BLaER1 treated with 17β-estradiol and CSF1 and Interleukin-3, amounts not matched to agents 10 nM and 100 nM (cell line): ENCODE measurements at regions not wholly inside any gene's neighbourhood (a gene's known extent, or its start where the extent isn't known, plus 50 kb on each side); places are given as distances from the start of the nearest gene placed in this dataset.
"Not testable (repeated sequence)": the region's sequence is repeated elsewhere in the genome, so short reads cannot be mapped to it uniquely, and the experiment has no call there.

ENCODE experiments used
- H3K27ac ChIP-seq, 11 experiments: shearing (Covaris generic); formaldehyde crosslinking; 2 replicates each; pipeline ENCODE4 v1.8.1; 2022
- H3K27me3 ChIP-seq, 11 experiments: shearing (Covaris generic); formaldehyde crosslinking; 2 replicates each; pipeline ENCODE4 v1.8.1; 2022
- H3K36me3 ChIP-seq, 11 experiments: shearing (Covaris generic); formaldehyde crosslinking; 2 replicates each; pipeline ENCODE4 v1.8.1; 2022
- H3K4me1 ChIP-seq, 10 experiments: shearing (Covaris generic); formaldehyde crosslinking; 2 replicates each; pipeline ENCODE4 v1.8.1; 2022
- H3K4me2 ChIP-seq, 11 experiments: shearing (Covaris generic); formaldehyde crosslinking; 2 replicates each; pipeline ENCODE4 v1.8.1; 2022
- H3K4me3 ChIP-seq, 10 experiments: shearing (Covaris generic); formaldehyde crosslinking; 2 replicates each; pipeline ENCODE4 v1.8.1; 2022
- H3K9ac ChIP-seq, 11 experiments: shearing (Covaris generic); formaldehyde crosslinking; 2 replicates each; pipeline ENCODE4 v1.8.1; 2022
- H3K9me3 ChIP-seq, 11 experiments: shearing (Covaris generic); formaldehyde crosslinking; replicated peaks in 1 of 11; 2 replicates each; pipeline ENCODE4 v1.8.1; 2022
- H4K20me1 ChIP-seq, 11 experiments: shearing (Covaris generic); formaldehyde crosslinking; 2 replicates each; pipeline ENCODE4 v1.8.1; 2022

DNA sequence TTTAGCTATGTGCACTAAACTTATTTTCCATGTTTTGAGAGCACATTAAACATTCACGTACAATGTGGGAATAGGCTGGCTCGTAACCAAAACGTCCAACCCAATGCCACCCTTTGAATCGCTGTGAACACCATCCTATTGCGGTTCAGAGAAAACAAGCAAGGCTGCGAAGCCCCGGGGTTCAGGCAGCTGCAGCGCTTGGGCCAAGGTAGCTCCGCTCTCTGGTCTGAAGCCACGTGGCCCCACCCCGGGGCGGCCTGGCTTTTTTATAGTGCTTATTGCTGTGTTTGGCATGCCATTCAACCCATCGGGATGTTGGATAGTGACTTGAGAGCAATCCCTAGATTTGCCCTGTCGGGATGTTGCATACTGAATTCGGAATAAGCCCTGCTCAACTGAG is 76.7 kb upstream of the AGAP9 start:
- H3K4me1 ChIP-seq, H3K27me3 ChIP-seq, H4K20me1 ChIP-seq, H3K4me3 ChIP-seq, H3K4me2 ChIP-seq, H3K9me3 ChIP-seq, H3K36me3 ChIP-seq, H3K27ac ChIP-seq, H3K9ac ChIP-seq: not testable (repeated sequence)

DNA sequence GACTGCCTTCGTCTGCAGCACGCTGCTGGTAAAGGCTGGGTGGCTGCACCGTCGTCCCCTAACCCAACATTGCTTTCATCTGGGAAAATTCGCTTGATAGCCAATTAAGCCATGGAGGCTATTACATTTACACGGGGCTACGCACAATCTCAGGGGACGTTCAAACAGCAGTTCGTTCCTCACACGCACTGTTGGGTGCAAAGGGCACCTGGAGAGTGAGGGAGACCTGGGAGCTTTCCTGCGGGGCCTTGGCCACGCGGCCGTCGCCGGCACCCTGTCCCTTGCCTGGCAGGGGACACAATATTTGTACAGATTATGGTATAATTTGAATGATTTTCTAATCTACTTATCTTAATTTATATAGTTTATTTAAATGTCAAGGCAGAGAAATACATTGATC is 76.2 kb upstream of the AGAP9 start:
- H3K9me3 ChIP-seq, H4K20me1 ChIP-seq, H3K4me2 ChIP-seq: not testable (repeated sequence)

DNA sequence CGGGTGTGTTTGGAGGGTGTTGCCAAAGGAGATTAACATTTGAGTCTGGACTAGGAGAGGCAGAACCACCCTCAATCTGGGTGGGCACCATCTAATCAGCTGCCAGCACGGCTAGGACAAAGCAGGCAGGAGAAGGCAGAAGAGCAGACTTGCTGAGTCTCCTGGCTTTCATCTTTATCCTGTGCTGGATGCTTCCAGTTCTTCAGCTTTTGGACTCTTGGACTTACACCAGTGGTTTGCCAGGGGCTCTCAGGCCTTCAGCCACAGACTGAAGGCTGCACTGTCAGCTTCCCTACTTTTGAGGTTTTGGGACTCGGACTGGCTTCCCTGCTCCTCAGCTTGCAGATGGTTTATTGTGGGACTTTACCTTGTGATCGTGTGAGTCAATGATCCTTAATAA is 70.4 kb upstream of the AGAP9 start:
- not testable (repeated sequence) for H3K27me3 ChIP-seq, H3K4me2 ChIP-seq, H3K27ac ChIP-seq, H3K9ac ChIP-seq, H3K36me3 ChIP-seq, H3K9me3 ChIP-seq, H3K4me3 ChIP-seq, H3K4me1 ChIP-seq, H4K20me1 ChIP-seq

More for the DNA sequence above, 76.2 kb upstream of the AGAP9 start:
- H3K36me3 ChIP-seq, H3K4me3 ChIP-seq, H3K9ac ChIP-seq, H3K4me1 ChIP-seq, H3K27me3 ChIP-seq, H3K27ac ChIP-seq: not testable (repeated sequence)

DNA sequence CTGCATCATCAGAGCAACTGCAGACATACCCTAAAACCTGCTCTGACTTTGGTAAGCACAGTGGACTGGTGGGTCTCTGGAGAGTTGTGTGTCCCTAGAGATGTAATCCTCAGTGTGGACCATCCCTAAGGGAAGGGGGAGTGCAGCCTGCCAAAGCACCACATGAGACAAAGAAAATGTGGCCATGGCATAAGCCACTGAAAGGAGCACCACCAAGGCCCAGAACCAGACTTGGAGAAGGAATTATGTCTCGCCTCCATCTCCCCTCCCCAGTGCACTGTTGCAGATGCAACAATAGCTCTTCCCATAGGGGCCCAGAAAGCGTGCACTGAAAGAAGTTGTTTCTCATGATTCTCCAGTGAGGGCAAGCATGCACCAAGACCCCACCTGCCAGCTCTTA is 69.7 kb upstream of the AGAP9 start:
- H3K4me2 ChIP-seq, H3K36me3 ChIP-seq, H3K27ac ChIP-seq, H3K9me3 ChIP-seq, H3K4me1 ChIP-seq, H3K27me3 ChIP-seq, H3K4me3 ChIP-seq, H3K9ac ChIP-seq, H4K20me1 ChIP-seq: not testable (repeated sequence)

DNA sequence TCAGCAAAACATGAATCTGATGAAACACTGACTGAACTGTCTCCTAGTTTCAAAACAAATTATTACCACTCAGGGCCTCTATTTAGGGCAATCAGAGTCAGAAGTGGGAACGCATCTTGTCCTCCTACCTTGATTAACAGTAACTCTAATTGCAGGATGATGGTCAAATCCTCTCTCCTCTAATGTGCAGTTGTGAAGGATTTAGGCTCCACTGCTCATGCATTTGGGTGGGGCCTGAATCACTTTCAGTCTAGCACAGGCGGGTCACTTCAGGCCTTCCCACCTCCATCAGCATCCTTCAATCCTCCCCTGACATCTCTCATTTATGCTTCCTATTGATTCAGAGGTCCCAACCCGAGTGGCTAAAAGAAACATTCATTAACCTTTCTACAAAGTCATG is 67.5 kb upstream of the AGAP9 start:
- not testable (repeated sequence) for H3K4me2 ChIP-seq, H4K20me1 ChIP-seq, H3K4me3 ChIP-seq, H3K9ac ChIP-seq, H3K36me3 ChIP-seq, H3K27me3 ChIP-seq, H3K4me1 ChIP-seq, H3K9me3 ChIP-seq
- H3K27ac ChIP-seq = peak overlapping the region in 1 of 11 experiments; percentile 40; a peak in 1 of 22 replicates

DNA sequence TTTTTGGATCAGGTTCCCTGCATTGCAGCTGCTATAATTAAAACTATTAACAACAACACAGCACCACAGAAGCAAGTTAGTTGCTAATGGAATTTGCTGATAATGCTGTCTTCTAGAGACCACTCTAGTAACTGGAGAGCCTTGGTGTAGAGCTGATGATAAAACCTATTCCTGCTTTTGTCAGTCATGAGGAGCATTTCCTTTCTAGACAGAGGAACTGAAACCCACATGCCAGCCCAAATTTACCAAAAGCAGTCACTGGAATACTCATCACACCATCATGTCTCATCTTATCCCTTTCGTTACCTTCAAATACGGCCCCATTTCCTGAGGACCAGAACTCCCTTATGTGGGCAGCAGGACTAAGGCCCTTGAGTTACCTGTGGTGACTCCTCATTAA is 67.1 kb upstream of the AGAP9 start:
- H3K9me3 ChIP-seq, H4K20me1 ChIP-seq, H3K36me3 ChIP-seq, H3K4me3 ChIP-seq, H3K9ac ChIP-seq, H3K4me1 ChIP-seq, H3K27me3 ChIP-seq: not testable (repeated sequence)
- Histone ChIP-seq H3K27ac (peak overlapping the region in 7 of 11 experiments; percentile 35 to 60 (median 43); a peak in 9 of 22 replicates), H3K4me2 (peak overlapping the region; percentile 51 to 72 (median 62); a peak in 19 of 22 replicates)

DNA sequence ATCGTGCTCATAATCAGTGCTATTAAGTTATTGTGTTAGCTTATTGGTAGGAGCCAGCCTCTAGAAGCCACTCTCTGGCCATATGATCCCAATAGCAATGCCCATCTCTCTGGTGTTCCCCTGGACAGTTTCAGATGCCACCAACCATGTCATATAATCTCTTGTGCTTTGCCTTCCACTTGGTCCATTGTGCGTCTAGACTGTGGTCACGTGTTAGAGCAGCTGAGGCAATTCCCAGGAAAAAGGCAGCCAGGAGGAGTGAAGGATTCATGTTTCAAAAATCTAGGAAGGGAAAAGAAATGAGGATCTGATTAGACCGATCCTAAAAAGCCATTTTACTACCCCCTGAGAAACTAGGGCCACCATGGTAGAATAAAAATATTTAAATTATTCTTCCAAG is 58.6 kb upstream of the AGAP9 start:
- not testable (repeated sequence) for H4K20me1 ChIP-seq, H3K4me1 ChIP-seq, H3K27me3 ChIP-seq, H3K36me3 ChIP-seq, H3K27ac ChIP-seq, H3K9me3 ChIP-seq, H3K4me2 ChIP-seq, H3K9ac ChIP-seq, H3K4me3 ChIP-seq

DNA sequence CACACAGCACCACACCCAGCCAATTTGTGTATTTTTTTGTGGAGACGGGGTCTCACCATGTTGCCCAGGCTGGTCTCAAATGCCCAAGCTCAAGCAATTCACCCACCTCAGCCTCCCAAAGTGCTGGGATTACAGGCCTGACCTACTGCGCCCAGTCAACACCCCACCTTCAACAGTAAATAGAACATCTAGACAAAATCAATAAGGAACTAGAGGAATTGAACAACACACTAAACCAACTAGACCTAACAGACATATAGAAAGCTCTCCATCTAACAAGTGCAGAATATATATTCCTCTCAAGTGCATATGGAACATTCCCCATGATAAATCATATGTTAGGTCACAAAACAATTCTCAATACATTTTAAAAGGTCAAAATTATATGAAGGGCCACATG is 56.6 kb upstream of the AGAP9 start:
- not testable (repeated sequence) for H3K4me3 ChIP-seq, H3K4me1 ChIP-seq, H4K20me1 ChIP-seq, H3K36me3 ChIP-seq, H3K9ac ChIP-seq, H3K27ac ChIP-seq, H3K4me2 ChIP-seq, H3K27me3 ChIP-seq, H3K9me3 ChIP-seq

DNA sequence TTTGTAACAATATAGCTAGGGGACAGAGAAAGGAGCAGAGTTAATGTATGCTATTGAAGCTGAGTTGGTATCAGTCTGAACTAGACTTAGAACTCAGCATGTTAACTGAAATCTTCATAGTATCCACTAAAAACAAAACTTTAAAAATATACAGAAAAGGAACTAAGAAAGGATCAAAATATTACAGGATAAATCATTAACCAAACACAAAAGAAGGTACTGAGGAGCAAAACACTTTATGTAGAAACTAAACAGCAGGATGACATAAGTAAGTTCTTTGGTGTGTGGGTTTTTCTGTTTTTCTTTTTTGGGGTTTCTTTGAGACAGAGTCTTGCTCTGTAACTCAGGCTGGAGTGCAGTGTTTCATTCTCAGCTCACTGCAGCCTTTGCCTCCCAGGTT is 55.1 kb upstream of the AGAP9 start:
- H3K27ac ChIP-seq, H3K4me3 ChIP-seq, H3K36me3 ChIP-seq, H3K9me3 ChIP-seq, H3K4me1 ChIP-seq, H3K27me3 ChIP-seq, H3K4me2 ChIP-seq, H3K9ac ChIP-seq, H4K20me1 ChIP-seq: not testable (repeated sequence)
